ENCODE measurements at regions not wholly inside any gene's neighbourhood (a gene's known extent, or its start where the extent isn't known, plus 50 kb on each side); places are given as distances from the start of the nearest gene placed in this dataset.

- DNase-seq (ENCODE audit: low spot score), result no peak
- in situ Hi-C loops (cut with MboI; ENCODE audit: low pct_unique_long_range_greater_than_20kb, low sequenced_read_pairs, unreplicated experiment), result no loop called here
- TF ChIP-seq CTCF (IDR thresholded peaks at IDR 0.05; ENCODE audit: extremely low read depth, insufficient read depth, missing control alignments), result no peak
Measured at GRCh38 chr5:1998348-1998669, 115.6 kb upstream of the IRX4 start.

- DNase-seq (ENCODE audit: low spot score), result no peak
- in situ Hi-C loops (cut with MboI; ENCODE audit: low pct_unique_long_range_greater_than_20kb, low sequenced_read_pairs, unreplicated experiment), result no loop called here
- no peak for TF ChIP-seq CTCF (IDR thresholded peaks at IDR 0.05; ENCODE audit: extremely low read depth, insufficient read depth, missing control alignments)
Measured at GRCh38 chr5:1997640-1998347, 115.1 kb upstream of the IRX4 start.

DNA sequence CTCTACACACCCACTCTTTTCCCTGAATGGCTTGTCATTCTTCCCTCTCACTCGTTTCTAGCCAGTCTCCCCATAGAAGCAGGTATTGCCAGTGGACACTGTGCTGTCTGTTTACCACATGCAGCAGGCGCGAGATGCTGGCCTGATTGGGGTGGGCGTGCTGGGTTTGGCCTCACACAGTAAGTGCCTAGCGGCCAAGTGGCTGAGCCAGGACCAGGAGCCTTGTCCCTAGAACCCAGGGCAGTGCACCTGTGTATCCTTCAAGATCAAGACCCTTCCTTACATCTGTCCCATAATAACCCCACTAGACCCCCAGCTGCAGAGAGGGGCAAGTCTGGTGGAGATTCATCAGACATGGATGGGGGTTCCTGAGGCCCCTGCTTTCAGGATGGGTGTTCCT is 112.8 kb upstream of the IRX4 start:
- in situ Hi-C loops (cut with MboI; ENCODE audit: low pct_unique_long_range_greater_than_20kb, low sequenced_read_pairs, unreplicated experiment), result no loop called here
- no peak for DNase-seq (ENCODE audit: low spot score)
- TF ChIP-seq CTCF (IDR thresholded peaks at IDR 0.05; ENCODE audit: extremely low read depth, insufficient read depth, missing control alignments), result no peak

- no peak for TF ChIP-seq CTCF (IDR thresholded peaks at IDR 0.05; ENCODE audit: extremely low read depth, insufficient read depth, missing control alignments)
- in situ Hi-C loops (cut with MboI; ENCODE audit: low pct_unique_long_range_greater_than_20kb, low sequenced_read_pairs, unreplicated experiment), result no loop called here
- DNase-seq (ENCODE audit: low spot score), result no peak
Measured at GRCh38 chr5:1987471-1987870, 104.7 kb upstream of the IRX4 start.

- no peak for DNase-seq (ENCODE audit: low spot score)
- TF ChIP-seq CTCF (IDR thresholded peaks at IDR 0.05; ENCODE audit: extremely low read depth, insufficient read depth, missing control alignments), result no peak
- in situ Hi-C loops (cut with MboI; ENCODE audit: low pct_unique_long_range_greater_than_20kb, low sequenced_read_pairs, unreplicated experiment), result no loop called here
Measured at GRCh38 chr5:1985781-1986180, 103.1 kb upstream of the IRX4 start.

- no peak for TF ChIP-seq CTCF (IDR thresholded peaks at IDR 0.05; ENCODE audit: extremely low read depth, insufficient read depth, missing control alignments)
- in situ Hi-C loops (cut with MboI; ENCODE audit: low pct_unique_long_range_greater_than_20kb, low sequenced_read_pairs, unreplicated experiment), result no loop called here
- DNase-seq (ENCODE audit: low spot score), result no peak
Measured at GRCh38 chr5:1983919-1984695, 101.4 kb upstream of the IRX4 start.

Data from GM13977 (cell line).